GM18498 (cell line): ENCODE measurements at regions not wholly inside any gene's neighbourhood (a gene's known extent, or its start where the extent isn't known, plus 50 kb on each side); places are given as distances from the start of the nearest gene placed in this dataset.
"Not testable (repeated sequence)": the region's sequence is repeated elsewhere in the genome, so short reads cannot be mapped to it uniquely, and the experiment has no call there.

ENCODE experiments used
- ATAC-seq: cut with Tn5 transposase; IDR thresholded peaks from one replicate; pipeline ENCODE4 v1.9.1; 2021; ENCODE audit warnings: mild to moderate bottlenecking, moderate library complexity; ENCODE audit not compliant: unreplicated experiment

- ATAC-seq = no peak
These were observed 90.9 kb upstream of the MDM1 start for GRCh38 chr12:68422956-68423574.

- no peak for ATAC-seq
These were observed 93.8 kb upstream of the MDM1 start for GRCh38 chr12:68425998-68426397.

- ATAC-seq = no peak
These were observed 96.0 kb upstream of the MDM1 start for GRCh38 chr12:68428211-68428610.

- ATAC-seq = no peak
These were observed 96.8 kb upstream of the MDM1 start for GRCh38 chr12:68428724-68429501.

GRCh38 chr12:68429696-68430095 is 97.5 kb upstream of the MDM1 start:
- ATAC-seq = no peak

GRCh38 chr12:68431786-68432185 is 99.6 kb upstream of the MDM1 start:
- no peak for ATAC-seq

GRCh38 chr12:68432622-68433021 is 100.5 kb upstream of the MDM1 start:
- ATAC-seq = no peak

- ATAC-seq = no peak
These were observed 102.5 kb upstream of the MDM1 start for GRCh38 chr12:68434391-68435298.

GRCh38 chr12:68435299-68435637 is 103.1 kb upstream of the MDM1 start:
- ATAC-seq = no peak

- no peak for ATAC-seq
These were observed 103.7 kb upstream of the MDM1 start for GRCh38 chr12:68435816-68436215.

- ATAC-seq = no peak
These were observed 106.4 kb upstream of the MDM1 start for GRCh38 chr12:68438601-68439000.

GRCh38 chr12:68439368-68440045 is 107.3 kb upstream of the MDM1 start:
- ATAC-seq = no peak

GRCh38 chr12:68440068-68440581 is 108.0 kb upstream of the MDM1 start:
- ATAC-seq = no peak

- no peak for ATAC-seq
These were observed 109.0 kb upstream of the MDM1 start for GRCh38 chr12:68441167-68441566.

GRCh38 chr12:68442353-68442972 is 110.3 kb upstream of the MDM1 start:
- ATAC-seq = not testable (repeated sequence)

- not testable (repeated sequence) for ATAC-seq
These were observed 111.5 kb upstream of the MDM1 start for GRCh38 chr12:68443695-68444094.

GRCh38 chr12:68445824-68446223 is 113.7 kb upstream of the MDM1 start:
- ATAC-seq = no peak

GRCh38 chr12:68446384-68446783 is 114.2 kb upstream of the MDM1 start:
- no peak for ATAC-seq

GRCh38 chr12:68446901-68447796 is 115.0 kb upstream of the MDM1 start:
- no peak for ATAC-seq
